C1 segment of cervical spinal cord (tissue), 14 donors: ENCODE measurements at regions not wholly inside any gene's neighbourhood (a gene's known extent, or its start where the extent isn't known, plus 50 kb on each side); places are given as distances from the start of the nearest gene placed in this dataset.
"Not testable (repeated sequence)": the region's sequence is repeated elsewhere in the genome, so short reads cannot be mapped to it uniquely, and the experiment has no call there.

Source experiments
- DNase-seq, 14 donors: peaks; one replicate each; lab custom pipeline; 2025; lab: John Stamatoyannopoulos, UW

DNA sequence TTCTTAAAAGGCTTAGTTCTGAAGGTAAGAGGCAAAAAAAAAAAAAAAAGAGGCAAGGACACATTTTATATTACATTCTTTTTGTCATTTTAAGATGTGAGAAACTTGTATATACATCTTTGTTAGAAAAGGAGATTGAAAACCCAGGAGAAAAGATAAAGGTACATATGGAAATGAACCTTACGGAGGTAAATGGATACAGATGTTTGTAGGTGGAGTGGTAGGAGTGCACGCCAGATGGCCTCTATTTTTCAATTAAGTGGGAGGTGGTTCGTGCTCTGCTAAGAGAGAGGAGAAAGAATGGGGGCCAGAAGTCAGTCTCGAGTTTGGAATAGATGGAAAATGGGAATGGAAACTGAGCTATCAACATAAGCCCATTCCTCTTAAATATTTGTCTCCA, 622.5 kb upstream of the GHITM start:
- DNase-seq: no peak

DNA sequence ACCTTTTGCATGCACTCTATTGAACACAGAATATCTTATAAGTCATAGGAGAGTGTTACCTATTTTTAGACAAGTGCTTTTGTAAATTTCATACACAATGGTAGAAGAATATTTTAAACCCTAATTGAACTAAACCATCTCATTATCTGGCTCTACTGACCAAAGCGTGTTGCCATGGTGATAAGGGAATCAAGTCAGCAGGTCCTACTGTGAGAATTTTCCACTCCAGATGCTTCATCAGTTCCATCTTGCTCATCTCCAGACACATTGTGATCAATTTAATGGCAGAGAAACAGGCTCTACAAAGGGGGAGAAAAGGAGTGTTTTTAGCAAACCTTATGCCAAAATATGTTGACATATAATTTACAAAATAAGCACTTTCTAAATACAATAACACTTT, 621.9 kb upstream of the GHITM start:
- DNase-seq: no peak

DNA sequence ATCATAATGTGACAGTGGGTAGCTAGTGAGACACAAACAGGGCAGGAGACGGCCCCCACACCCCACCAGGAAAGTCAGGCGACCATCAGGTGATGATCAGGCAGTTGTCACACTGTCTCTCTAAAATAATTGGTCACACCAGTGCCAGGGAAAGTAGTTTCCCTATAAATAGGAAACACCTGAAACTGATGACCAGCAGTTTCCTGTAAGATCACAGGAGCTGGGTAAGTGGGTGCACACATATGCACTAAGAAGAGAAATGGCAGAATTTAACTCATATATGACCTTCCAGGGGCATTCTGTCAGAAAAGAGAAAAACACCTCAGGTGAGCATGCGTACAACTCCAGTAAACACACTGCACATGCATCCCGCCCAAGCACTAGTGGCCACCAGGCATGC, 620.5 kb upstream of the GHITM start:
- DNase-seq: no peak

DNA sequence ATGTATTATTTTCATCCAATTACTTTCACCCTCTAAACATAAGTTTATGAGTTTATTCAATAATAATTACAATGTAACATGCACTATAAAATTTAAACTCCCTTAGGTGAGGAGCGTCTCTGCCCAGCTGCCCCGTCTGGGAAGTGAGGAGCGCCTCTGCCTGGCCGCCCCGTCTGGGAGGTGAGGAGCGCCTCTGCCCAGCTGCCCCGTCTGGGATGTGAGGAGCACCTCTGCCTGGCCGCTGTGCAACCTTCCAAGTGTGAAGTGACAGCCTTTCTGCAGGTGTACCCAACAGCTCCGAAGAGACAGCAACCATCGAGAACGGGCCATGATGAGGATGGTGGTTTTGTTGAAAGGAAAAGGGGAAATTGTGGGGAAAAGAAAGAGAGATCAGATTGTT, 618.9 kb upstream of the GHITM start:
- DNase-seq: not testable (repeated sequence)

GRCh38 chr10:83522456-83522855, 616.9 kb upstream of the GHITM start:
- DNase-seq: no peak

DNA sequence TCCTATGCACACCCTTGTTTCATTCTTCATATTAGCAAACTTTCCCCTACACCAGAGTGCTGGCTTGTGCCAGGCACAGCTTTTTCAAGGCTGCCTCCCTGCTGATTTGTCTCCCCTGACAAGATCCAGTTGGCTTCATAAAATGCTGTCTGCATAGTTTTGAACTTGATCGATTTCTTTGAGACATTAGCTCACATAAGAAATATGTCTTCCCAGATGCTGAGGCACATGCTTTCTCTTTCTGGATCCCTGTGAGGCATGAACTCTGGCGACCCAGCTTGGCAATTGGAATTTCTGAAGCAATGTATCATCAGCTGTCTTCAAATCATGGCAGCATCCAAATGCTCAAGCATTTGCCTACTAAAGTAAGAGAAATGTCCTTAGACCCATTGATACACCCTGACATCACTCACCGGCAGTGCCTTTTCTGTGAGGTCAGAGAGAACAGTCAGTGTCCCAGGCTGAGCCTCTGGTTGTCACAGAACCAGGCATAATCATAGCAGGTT, 616.4 kb upstream of the GHITM start:
- DNase-seq: no peak

- no peak for DNase-seq
Observed at GRCh38 chr10:83527934-83528333, 611.4 kb upstream of the GHITM start.

- DNase-seq: no peak
Observed at GRCh38 chr10:83533290-83533689, 606.0 kb upstream of the GHITM start.

GRCh38 chr10:83536426-83536825, 602.9 kb upstream of the GHITM start:
- DNase-seq: no peak

DNA sequence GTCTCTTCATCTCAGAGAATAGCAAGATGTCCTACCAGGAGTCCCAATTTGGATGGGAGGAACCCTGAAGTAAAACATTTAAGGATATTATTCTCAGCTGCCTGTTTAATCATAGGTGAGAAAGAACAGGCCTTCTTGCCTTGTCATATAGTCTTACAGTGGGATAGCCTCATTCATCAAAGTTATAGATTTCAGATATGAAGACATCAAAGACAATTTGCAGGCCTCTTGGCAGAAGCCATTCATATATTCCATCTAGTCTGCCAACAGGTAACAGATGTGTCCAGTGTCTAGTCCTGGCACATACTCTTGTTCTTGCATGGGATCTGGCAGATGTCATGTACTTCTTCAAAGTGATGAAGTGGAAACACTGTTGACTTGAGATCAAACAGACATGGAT, 601.3 kb upstream of the GHITM start:
- no peak for DNase-seq

- no peak for DNase-seq
Observed at GRCh38 chr10:83539528-83540308, 599.6 kb upstream of the GHITM start.

- no peak for DNase-seq
Observed at GRCh38 chr10:83541046-83541445, 598.3 kb upstream of the GHITM start.

GRCh38 chr10:83542774-83543411, 596.4 kb upstream of the GHITM start:
- no peak for DNase-seq

- DNase-seq: no peak
Observed at GRCh38 chr10:83543691-83544462, 595.4 kb upstream of the GHITM start.

GRCh38 chr10:83545901-83546391, 593.4 kb upstream of the GHITM start:
- no peak for DNase-seq

GRCh38 chr10:83551190-83551589, 588.1 kb upstream of the GHITM start:
- not testable (repeated sequence) for DNase-seq

DNA sequence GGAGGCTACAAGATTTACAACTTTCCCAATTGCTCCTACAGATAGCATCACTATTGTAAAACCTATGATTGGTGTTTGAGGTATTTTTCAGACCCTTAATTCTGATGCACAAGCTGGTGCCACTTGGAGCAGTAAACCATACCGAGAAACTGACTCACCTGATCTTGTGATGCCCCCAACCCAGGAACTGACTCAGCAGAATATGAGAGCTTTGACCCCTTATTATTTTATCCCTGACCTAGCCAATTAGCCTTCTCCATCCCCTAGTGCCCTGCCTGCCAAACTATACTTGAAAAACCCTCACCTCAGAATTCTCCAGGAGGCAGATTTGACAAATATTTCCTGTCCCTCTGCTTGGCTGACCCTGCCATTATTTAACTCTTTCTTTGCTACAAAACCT, 585.9 kb upstream of the GHITM start:
- no peak for DNase-seq

- DNase-seq: no peak
Observed at GRCh38 chr10:83555264-83555663, 584.0 kb upstream of the GHITM start.

DNA sequence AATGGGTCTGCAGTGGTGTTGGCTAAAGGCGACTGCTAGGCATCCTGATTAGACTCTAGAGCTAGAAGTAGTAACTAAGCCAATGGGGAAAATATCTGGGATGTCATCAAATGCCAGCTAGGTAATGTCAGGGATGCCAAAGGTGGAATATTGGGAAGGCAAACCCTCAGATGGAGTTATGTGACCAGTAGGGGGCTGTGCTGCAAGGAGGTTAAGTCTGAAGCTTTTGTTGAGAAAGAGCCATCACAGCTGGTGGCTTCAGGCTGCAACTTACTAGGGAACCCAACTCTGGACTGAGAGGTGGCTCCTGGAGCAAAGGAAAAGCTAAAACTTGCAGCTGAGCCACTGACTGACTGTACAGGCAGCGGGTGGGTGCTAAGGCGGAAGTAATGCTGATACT, 576.9 kb upstream of the GHITM start:
- DNase-seq: no peak

- DNase-seq: no peak
Observed at GRCh38 chr10:83564889-83565588, 574.3 kb upstream of the GHITM start.

DNA sequence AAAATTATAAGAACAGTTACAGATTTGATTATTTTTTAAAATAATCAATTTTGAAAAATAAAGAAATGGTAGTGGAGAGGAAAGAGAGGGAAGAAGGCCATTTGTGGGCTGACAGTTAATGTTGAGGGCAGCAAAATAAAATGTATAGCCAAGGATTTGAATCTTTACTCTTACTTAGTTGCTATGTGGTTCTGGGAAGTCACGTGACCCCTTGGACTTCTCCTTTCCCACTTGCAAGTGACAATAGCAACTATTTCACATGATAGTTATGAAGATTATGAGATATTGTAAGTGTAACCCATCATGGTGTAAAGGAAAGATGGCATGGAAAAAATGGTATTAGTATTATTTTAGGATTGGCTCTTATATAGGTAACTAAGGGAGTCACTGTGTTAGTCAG, 567.3 kb upstream of the GHITM start:
- no peak for DNase-seq

GRCh38 chr10:83574770-83575169, 564.5 kb upstream of the GHITM start:
- DNase-seq: no peak
